GM12878 (cell line): ENCODE measurements at regions not wholly inside any gene's neighbourhood (a gene's known extent, or its start where the extent isn't known, plus 50 kb on each side); places are given as distances from the start of the nearest gene placed in this dataset.

ENCODE experiments used
- BCLAF1 ChIP-seq: fragments of 450-650 bp; IDR thresholded peaks from 2 replicates; pipeline ENCODE4 v1.6.1; 2017; ENCODE audit warnings: antibody characterized with exemption, mild to moderate bottlenecking, moderate library complexity
- BRCA1 ChIP-seq: IDR thresholded peaks from 2 replicates; pipeline ENCODE4 v1.6.1; 2011; ENCODE audit warnings: low read depth, low read length, improper control_type of control experiment
- CTCF ChIP-seq, 3 experiments: IDR thresholded peaks in 2 of 3; conservative IDR thresholded peaks in 1 of 3; 2 replicates each; pipeline ENCODE4 v1.5.1; 2011; ENCODE audit warnings: low read depth in 3 of 3, low read length in 3 of 3, mild to moderate bottlenecking in 3 of 3, control low read depth in 2 of 3, moderate library complexity in 2 of 3, inconsistent platforms in 1 of 3, mixed read lengths in 1 of 3; ENCODE audit not compliant: control insufficient read depth in 2 of 3, insufficient read depth in 1 of 3; ENCODE audit errors: extremely low read depth in 1 of 3
- ELK1 ChIP-seq: IDR thresholded peaks from 2 replicates; pipeline ENCODE4 v1.6.1; 2012; ENCODE audit warnings: low read depth, low read length, improper control_type of control experiment
- ESRRA ChIP-seq: IDR thresholded peaks from 2 replicates; pipeline ENCODE4 v1.6.1; 2012; ENCODE audit warnings: mild to moderate bottlenecking, low read length, improper control_type of control experiment
- EZH2 ChIP-seq: IDR thresholded peaks from 2 replicates; pipeline ENCODE4 v1.6.1; 2012; ENCODE audit warnings: low read depth, mild to moderate bottlenecking, control low read depth, inconsistent platforms, low read length, borderline replicate concordance; ENCODE audit not compliant: control insufficient read depth
- FOS ChIP-seq: IDR thresholded peaks from 3 replicates; pipeline ENCODE4 v1.6.1; 2011; ENCODE audit warnings: borderline replicate concordance; ENCODE audit not compliant: insufficient read length; ENCODE audit errors: extremely low read depth
- HCFC1 ChIP-seq: fragments of 150-350 bp; IDR thresholded peaks from 2 replicates; pipeline ENCODE4 v1.6.1; 2014; ENCODE audit warnings: low read length
- PKNOX1 ChIP-seq: fragments of 450-650 bp; IDR thresholded peaks from 2 replicates; pipeline ENCODE4 v1.6.1; 2016; ENCODE audit warnings: mild to moderate bottlenecking
- REST ChIP-seq: IDR thresholded peaks from 2 replicates; pipeline ENCODE4 v1.6.1; 2012; ENCODE audit warnings: mild to moderate bottlenecking, low read depth, low read length
- SIX5 ChIP-seq: IDR thresholded peaks from 2 replicates; pipeline ENCODE4 v1.6.1; 2011; ENCODE audit warnings: mild to moderate bottlenecking, low read depth, low read length, moderate library complexity; ENCODE audit not compliant: severe bottlenecking
- ZNF274 ChIP-seq: IDR thresholded peaks from one replicate; pipeline ENCODE4 v1.8.0; 2011; ENCODE audit not compliant: insufficient read length, insufficient read depth

- TF ChIP-seq CTCF (IDR thresholded peaks at IDR 0.05 in 2 of 3, conservative IDR thresholded peaks at IDR 0.05 in 1 of 3; ENCODE audit: control insufficient read depth in 2 of 3, extremely low read depth in 1 of 3, insufficient read depth in 1 of 3, low read depth in 3 of 3, low read length in 3 of 3) (no peak), BCLAF1 (no peak), HCFC1 (no peak), REST (no peak), BRCA1 (no peak), ELK1 (no peak), EZH2 (no peak), PKNOX1 (no peak), SIX5 (no peak), ESRRA (no peak), ZNF274 (no peak), FOS (no peak)
Observed at GRCh38 chr5:111869681-111870080, 112.7 kb upstream of the NREP start.
